Dendritic cell treated with granulocyte-macrophage colony-stimulating factor and Interleukin-4, amounts not matched to agents 40 ng/mL and 50 ng/mL, for 4 days (primary cell): ENCODE measurements at regions not wholly inside any gene's neighbourhood (a gene's known extent, or its start where the extent isn't known, plus 50 kb on each side); places are given as distances from the start of the nearest gene placed in this dataset.

Experiments
- H3K27ac Mint-ChIP-seq: one replicate; pipeline ENCODE4 v1.8.0; 2022; ENCODE audit warnings: mild to moderate bottlenecking, mixed read lengths
- H3K27me3 Mint-ChIP-seq: one replicate; pipeline ENCODE4 v1.8.0; 2022; ENCODE audit warnings: mild to moderate bottlenecking, mixed read lengths
- H3K36me3 Mint-ChIP-seq: one replicate; pipeline ENCODE4 v1.8.0; 2022; ENCODE audit warnings: low read depth, mixed read lengths
- H3K4me1 Mint-ChIP-seq: one replicate; pipeline ENCODE4 v1.8.0; 2022; ENCODE audit warnings: low read depth, mixed read lengths
- H3K4me3 Mint-ChIP-seq: one replicate; pipeline ENCODE4 v1.8.0; 2022; ENCODE audit warnings: mild to moderate bottlenecking, moderate library complexity, mixed read lengths
- H3K9me3 Mint-ChIP-seq: one replicate; pipeline ENCODE4 v1.8.0; 2022; ENCODE audit warnings: mixed read lengths
- intact Hi-C: fragments of 100-400 bp; cut with micrococcal nuclease; formaldehyde crosslinking; loops from one replicate; pipeline ENCODE4 v1.15.0; 2022

GRCh38 chr6:138570725-138571029 is 71.4 kb upstream of the NHSL1 start:
- H3K27ac Mint-ChIP-seq, result no peak overlapping the region
- H3K9me3 Mint-ChIP-seq, result no peaks in the 10 kb centered on the region
- H3K27me3 Mint-ChIP-seq, result peaks cover 14% of the 10 kb centered on the region
- H3K36me3 Mint-ChIP-seq, result no peaks in the 10 kb centered on the region
- no peak overlapping the region for H3K4me3 Mint-ChIP-seq
- intact Hi-C loops, result no loop called here
- H3K4me1 Mint-ChIP-seq, result peaks cover 8% of the 10 kb centered on the region

- H3K4me3 Mint-ChIP-seq, result no peak overlapping the region
- H3K27me3 Mint-ChIP-seq, result peaks cover 14% of the 10 kb centered on the region
- H3K9me3 Mint-ChIP-seq, result no peaks in the 10 kb centered on the region
- peaks cover 8% of the 10 kb centered on the region for H3K4me1 Mint-ChIP-seq
- intact Hi-C loops, result no loop called here
- H3K27ac Mint-ChIP-seq, result no peak overlapping the region
- no peaks in the 10 kb centered on the region for H3K36me3 Mint-ChIP-seq
Observed at GRCh38 chr6:138571181-138571580, 71.9 kb upstream of the NHSL1 start.

- intact Hi-C loops, result no loop called here
- no peaks in the 10 kb centered on the region for H3K9me3 Mint-ChIP-seq
- no peak overlapping the region for H3K27ac Mint-ChIP-seq
- H3K36me3 Mint-ChIP-seq, result no peaks in the 10 kb centered on the region
- H3K4me3 Mint-ChIP-seq, result no peak overlapping the region
- peaks cover 8% of the 10 kb centered on the region for H3K4me1 Mint-ChIP-seq
- H3K27me3 Mint-ChIP-seq, result peaks cover 14% of the 10 kb centered on the region
Observed at GRCh38 chr6:138571585-138572166, 72.4 kb upstream of the NHSL1 start.

- no peak overlapping the region for H3K27ac Mint-ChIP-seq
- no peaks in the 10 kb centered on the region for H3K36me3 Mint-ChIP-seq
- no peaks in the 10 kb centered on the region for H3K9me3 Mint-ChIP-seq
- intact Hi-C loops, result no loop called here
- no peak overlapping the region for H3K4me3 Mint-ChIP-seq
- H3K4me1 Mint-ChIP-seq, result peaks cover 8% of the 10 kb centered on the region
- peaks cover 14% of the 10 kb centered on the region for H3K27me3 Mint-ChIP-seq
Observed at GRCh38 chr6:138572167-138572875, 73.0 kb upstream of the NHSL1 start.

DNA sequence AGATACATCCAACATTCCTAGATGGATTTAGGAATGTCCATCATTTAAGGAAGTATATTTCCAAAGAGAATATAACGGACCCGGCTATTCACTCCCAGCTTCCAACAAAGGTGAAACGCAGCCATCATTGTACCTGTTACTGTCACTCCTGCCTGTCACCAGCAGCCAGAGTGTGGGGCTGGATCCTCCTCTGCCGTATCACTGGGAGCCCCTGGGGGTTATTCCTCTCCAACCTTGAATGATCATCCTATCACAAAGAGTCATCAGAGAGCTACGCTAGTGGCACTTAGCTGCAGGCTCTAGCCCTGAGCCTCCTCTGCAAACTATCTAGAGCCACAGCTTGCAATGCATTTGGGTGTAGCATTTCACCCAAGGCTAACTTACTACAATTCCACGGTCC is 73.6 kb upstream of the NHSL1 start:
- H3K36me3 Mint-ChIP-seq, result no peaks in the 10 kb centered on the region
- H3K27me3 Mint-ChIP-seq, result peaks cover 14% of the 10 kb centered on the region
- no peak overlapping the region for H3K27ac Mint-ChIP-seq
- no peak overlapping the region for H3K4me3 Mint-ChIP-seq
- no peaks in the 10 kb centered on the region for H3K9me3 Mint-ChIP-seq
- H3K4me1 Mint-ChIP-seq, result peaks cover 8% of the 10 kb centered on the region
- intact Hi-C loops, result no loop called here

- H3K4me1 Mint-ChIP-seq, result peaks cover 8% of the 10 kb centered on the region
- no peak overlapping the region for H3K27ac Mint-ChIP-seq
- no peak overlapping the region for H3K4me3 Mint-ChIP-seq
- peaks cover 14% of the 10 kb centered on the region for H3K27me3 Mint-ChIP-seq
- intact Hi-C loops, result no loop called here
- no peaks in the 10 kb centered on the region for H3K36me3 Mint-ChIP-seq
- no peaks in the 10 kb centered on the region for H3K9me3 Mint-ChIP-seq
Observed at GRCh38 chr6:138575257-138575656, 76.0 kb upstream of the NHSL1 start.

- peaks cover 14% of the 10 kb centered on the region for H3K27me3 Mint-ChIP-seq
- intact Hi-C loops, result no loop called here
- H3K4me1 Mint-ChIP-seq, result peaks cover 8% of the 10 kb centered on the region
- no peaks in the 10 kb centered on the region for H3K36me3 Mint-ChIP-seq
- H3K9me3 Mint-ChIP-seq, result no peaks in the 10 kb centered on the region
- no peak overlapping the region for H3K27ac Mint-ChIP-seq
- H3K4me3 Mint-ChIP-seq, result no peak overlapping the region
Observed at GRCh38 chr6:138576313-138576712, 77.0 kb upstream of the NHSL1 start.

DNA sequence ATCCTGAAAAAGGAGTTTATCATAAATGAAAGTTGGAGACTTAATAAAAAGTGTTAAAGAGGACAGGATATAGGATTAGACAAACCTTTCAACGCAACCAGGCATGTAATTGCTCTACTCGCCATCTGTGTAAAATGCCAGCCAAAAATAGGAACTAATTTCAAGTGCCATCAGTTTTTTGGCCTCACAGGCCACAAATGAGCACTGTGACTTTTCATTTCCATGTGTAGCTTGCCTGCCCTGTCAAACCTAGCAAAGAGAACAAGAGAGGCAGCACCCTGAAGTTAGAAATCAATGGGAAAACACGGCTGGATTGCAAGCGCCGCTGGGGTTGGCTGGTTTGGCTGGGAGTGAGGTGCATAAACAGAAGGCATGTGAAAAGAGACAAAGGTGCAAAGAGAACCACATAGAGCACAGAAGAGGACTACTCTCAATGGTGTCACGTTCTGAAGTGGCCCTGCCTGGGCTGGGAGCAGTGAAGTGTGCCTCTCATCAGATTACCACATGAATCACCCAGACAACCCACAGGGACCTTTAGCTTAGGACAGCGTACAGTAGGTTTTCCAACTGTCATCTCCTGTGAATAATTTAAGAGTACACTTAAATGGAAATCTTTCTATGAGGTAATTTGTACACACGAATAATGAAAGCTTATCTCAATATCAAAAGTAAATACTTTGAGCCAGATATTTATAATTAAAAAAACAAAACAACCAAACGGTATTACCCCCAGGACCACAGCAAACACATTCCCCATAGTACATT is 78.0 kb upstream of the NHSL1 start:
- H3K27ac Mint-ChIP-seq, result no peak overlapping the region
- H3K4me1 Mint-ChIP-seq, result peaks cover 5% of the 10 kb centered on the region
- H3K9me3 Mint-ChIP-seq, result no peaks in the 10 kb centered on the region
- no peak overlapping the region for H3K4me3 Mint-ChIP-seq
- peaks cover 8% of the 10 kb centered on the region for H3K27me3 Mint-ChIP-seq
- intact Hi-C loops, result no loop called here
- H3K36me3 Mint-ChIP-seq, result no peaks in the 10 kb centered on the region

DNA sequence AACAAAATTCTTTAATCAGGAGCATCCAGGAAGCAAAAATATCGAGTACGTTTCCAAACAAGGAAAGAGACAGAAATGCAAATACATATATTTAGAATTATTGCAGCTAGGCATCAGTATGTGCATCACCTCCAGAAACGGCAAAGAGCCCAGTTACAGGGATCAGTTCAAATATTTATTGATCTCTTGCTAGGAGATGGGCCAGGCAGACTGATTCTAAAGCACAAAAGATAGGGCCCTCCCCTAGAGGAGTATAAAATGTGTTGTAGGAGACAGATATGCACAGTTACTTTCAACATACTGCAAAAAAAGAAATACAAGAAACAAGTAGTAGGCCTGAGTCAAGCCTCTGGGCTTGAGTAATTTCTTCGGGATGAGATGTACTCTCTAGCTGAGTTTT is 80.7 kb upstream of the NHSL1 start:
- H3K4me3 Mint-ChIP-seq, result no peak overlapping the region
- H3K9me3 Mint-ChIP-seq, result no peaks in the 10 kb centered on the region
- intact Hi-C loops, result no loop called here
- H3K4me1 Mint-ChIP-seq, result no peaks in the 10 kb centered on the region
- no peaks in the 10 kb centered on the region for H3K36me3 Mint-ChIP-seq
- H3K27ac Mint-ChIP-seq, result no peak overlapping the region
- H3K27me3 Mint-ChIP-seq, result no peaks in the 10 kb centered on the region

DNA sequence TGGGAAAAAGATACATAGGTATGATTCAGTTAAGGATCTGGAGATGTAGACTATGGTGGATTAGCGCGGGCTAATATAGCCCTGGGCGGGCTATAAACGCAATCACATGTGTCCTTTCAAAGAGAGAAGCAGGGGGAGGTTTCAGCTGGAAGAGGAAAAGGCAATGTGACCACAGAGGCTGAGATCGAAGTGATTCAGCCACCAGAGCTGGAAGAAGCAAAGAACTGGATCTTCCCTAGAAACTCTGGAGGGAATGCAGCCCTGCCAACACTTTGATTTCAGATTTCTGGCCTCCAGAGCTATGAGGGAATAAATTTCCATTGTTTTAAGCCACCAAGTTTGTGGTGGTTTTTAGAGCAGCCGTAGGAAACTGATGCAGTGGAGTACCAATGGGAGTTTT is 81.5 kb upstream of the NHSL1 start:
- H3K4me3 Mint-ChIP-seq, result no peak overlapping the region
- no peaks in the 10 kb centered on the region for H3K4me1 Mint-ChIP-seq
- no peaks in the 10 kb centered on the region for H3K36me3 Mint-ChIP-seq
- H3K27me3 Mint-ChIP-seq, result no peaks in the 10 kb centered on the region
- H3K27ac Mint-ChIP-seq, result no peak overlapping the region
- intact Hi-C loops, result no loop called here
- H3K9me3 Mint-ChIP-seq, result no peaks in the 10 kb centered on the region

DNA sequence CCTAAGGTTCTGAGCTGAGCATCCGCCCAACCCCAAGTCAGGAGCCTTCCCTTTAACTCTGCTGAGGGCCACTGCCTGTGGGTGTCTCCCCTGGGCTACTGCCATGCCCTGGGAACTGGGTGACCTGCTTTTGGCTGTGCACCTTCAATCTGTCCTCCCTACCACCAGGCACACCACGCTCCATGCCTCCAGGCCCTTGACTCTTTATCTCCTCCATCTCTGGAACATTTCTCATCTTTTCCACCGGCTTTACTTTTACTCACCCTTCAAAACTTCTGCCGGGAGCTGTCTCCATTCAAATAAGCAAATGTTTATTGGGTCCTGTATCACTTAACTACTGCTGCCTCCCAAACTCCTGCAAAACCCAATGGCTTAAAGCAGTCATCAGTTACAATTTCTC is 83.3 kb upstream of the NHSL1 start:
- H3K36me3 Mint-ChIP-seq, result no peaks in the 10 kb centered on the region
- H3K4me1 Mint-ChIP-seq, result no peaks in the 10 kb centered on the region
- H3K27me3 Mint-ChIP-seq, result no peaks in the 10 kb centered on the region
- H3K9me3 Mint-ChIP-seq, result no peaks in the 10 kb centered on the region
- no peak overlapping the region for H3K27ac Mint-ChIP-seq
- intact Hi-C loops, result no loop called here
- H3K4me3 Mint-ChIP-seq, result no peak overlapping the region

- no peaks in the 10 kb centered on the region for H3K9me3 Mint-ChIP-seq
- no peaks in the 10 kb centered on the region for H3K36me3 Mint-ChIP-seq
- H3K27ac Mint-ChIP-seq, result no peak overlapping the region
- intact Hi-C loops, result no loop called here
- peaks cover 12% of the 10 kb centered on the region for H3K27me3 Mint-ChIP-seq
- peaks cover 20% of the 10 kb centered on the region for H3K4me1 Mint-ChIP-seq
- no peak overlapping the region for H3K4me3 Mint-ChIP-seq
Observed at GRCh38 chr6:138586638-138587037, 87.3 kb upstream of the NHSL1 start.

GRCh38 chr6:138588805-138589434 is 89.6 kb upstream of the NHSL1 start:
- H3K27me3 Mint-ChIP-seq, result peaks cover 13% of the 10 kb centered on the region
- intact Hi-C loops, result loop anchor here (1.0 kb wide), 1 partner anchor 177 kb away; no protein-coding TSS in a partner anchor
- no peak overlapping the region for H3K4me3 Mint-ChIP-seq
- no peaks in the 10 kb centered on the region for H3K36me3 Mint-ChIP-seq
- H3K27ac Mint-ChIP-seq, result no peak overlapping the region
- H3K9me3 Mint-ChIP-seq, result no peaks in the 10 kb centered on the region
- H3K4me1 Mint-ChIP-seq, result peaks cover 42% of the 10 kb centered on the region
